IgD-negative memory B cell (primary cell): ENCODE measurements at regions not wholly inside any gene's neighbourhood (a gene's known extent, or its start where the extent isn't known, plus 50 kb on each side); places are given as distances from the start of the nearest gene placed in this dataset.

ENCODE experiments used
- H3K27ac Mint-ChIP-seq, 3 donors: one replicate each; pipeline ENCODE4 v1.8.0; 2020 to 2022; ENCODE audit warnings: mild to moderate bottlenecking in 3 of 3, mixed read lengths in 3 of 3, moderate library complexity in 1 of 3
- H3K27me3 Mint-ChIP-seq: one replicate; pipeline ENCODE4 v1.8.0; 2021; ENCODE audit warnings: mixed read lengths
- H3K36me3 Mint-ChIP-seq: one replicate; pipeline ENCODE4 v1.8.0; 2020; ENCODE audit warnings: mild to moderate bottlenecking, mixed read lengths
- H3K4me1 Mint-ChIP-seq, 3 donors: one replicate each; pipeline ENCODE4 v1.8.0; 2020 to 2022; ENCODE audit warnings: mixed read lengths in 3 of 3, mild to moderate bottlenecking in 1 of 3
- H3K4me3 Mint-ChIP-seq, 4 donors: one replicate each; pipeline ENCODE4 v1.8.0; 2020 to 2022; ENCODE audit warnings: mild to moderate bottlenecking in 4 of 4, mixed read lengths in 4 of 4, moderate library complexity in 3 of 4
- H3K9me3 Mint-ChIP-seq, 3 donors: one replicate each; pipeline ENCODE4 v1.8.0; 2020 to 2021; ENCODE audit warnings: mixed read lengths in 3 of 3, mild to moderate bottlenecking in 1 of 3

DNA sequence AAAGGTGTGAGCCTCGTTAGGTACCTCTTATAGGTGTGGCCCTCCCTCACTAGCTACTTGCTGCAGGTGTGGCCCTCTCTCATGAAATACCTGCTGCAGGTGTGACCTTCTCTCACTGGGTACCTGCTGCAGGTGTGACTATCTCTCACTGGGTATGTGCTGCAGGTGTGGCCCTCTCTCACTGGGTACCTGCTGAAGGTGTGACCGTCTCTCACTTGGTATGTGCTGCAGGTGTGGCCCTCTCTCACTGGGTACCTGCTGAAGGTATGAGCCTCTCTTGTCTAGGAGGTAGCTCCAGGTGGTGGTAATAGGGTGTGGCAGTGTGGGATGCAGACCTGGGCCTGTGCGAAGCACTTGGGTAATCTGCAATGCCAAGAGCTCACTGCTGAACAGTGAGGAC is 170.7 kb upstream of the PLPP4 start:
- peaks cover 0 to 1% (median 0%) of the 10 kb centered on the region in 3 donors for H3K4me1 Mint-ChIP-seq
- H3K9me3 Mint-ChIP-seq = peaks cover 0 to 2% (median 0%) of the 10 kb centered on the region in 3 donors
- no peaks in the 10 kb centered on the region for H3K36me3 Mint-ChIP-seq

DNA sequence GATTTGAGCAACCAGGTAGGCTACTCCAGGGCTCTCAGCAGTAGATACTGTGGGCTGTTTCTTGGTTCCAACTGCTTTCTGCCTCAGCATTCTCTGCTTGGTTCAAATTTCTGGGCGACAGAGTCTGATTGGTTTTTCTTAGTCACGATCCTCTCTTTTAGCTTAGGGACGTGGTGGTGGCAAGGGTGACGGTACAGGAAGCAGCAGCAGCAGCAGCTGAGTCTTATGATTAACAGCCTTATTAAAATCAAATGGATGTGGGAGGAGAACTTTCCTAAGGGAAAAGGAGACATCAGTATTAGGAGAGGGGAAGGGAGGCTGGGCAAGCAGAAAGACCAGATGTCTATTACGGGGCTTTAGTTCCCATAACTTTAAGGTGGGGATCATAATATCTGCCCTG is 156.5 kb upstream of the PLPP4 start:
- Mint-ChIP-seq H3K27ac (no peak overlapping the region), H3K9me3 (peaks cover 0 to 3% (median 2%) of the 10 kb centered on the region in 3 donors), H3K4me3 (no peak overlapping the region), H3K36me3 (no peaks in the 10 kb centered on the region), H3K27me3 (peaks cover 2% of the 10 kb centered on the region), H3K4me1 (no peaks in the 10 kb centered on the region)

More for the DNA sequence above, 170.7 kb upstream of the PLPP4 start:
- Mint-ChIP-seq H3K27ac (no peak overlapping the region), H3K27me3 (peaks cover 3% of the 10 kb centered on the region), H3K4me3 (no peak overlapping the region)

DNA sequence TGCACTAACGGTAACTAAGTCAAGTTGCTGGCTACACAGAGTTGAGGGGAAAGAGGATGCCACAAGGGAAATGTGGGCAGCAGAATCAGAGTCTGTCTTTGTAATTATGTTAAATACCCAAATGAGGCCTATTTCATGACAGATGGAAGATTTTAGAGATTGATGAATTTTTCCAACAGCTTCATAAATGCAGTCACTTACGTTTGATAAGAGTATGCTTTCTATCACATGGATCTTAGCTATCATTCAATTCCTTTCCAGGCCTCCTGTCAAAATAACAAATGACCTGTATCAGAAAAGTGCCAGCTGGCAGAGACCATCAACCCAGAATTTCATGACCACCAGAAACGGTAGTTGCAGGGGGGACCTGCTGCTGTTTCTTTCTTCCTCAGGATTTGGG is 148.4 kb upstream of the PLPP4 start:
- Mint-ChIP-seq H3K27ac (no peak overlapping the region), H3K36me3 (no peaks in the 10 kb centered on the region), H3K9me3 (peaks cover 0 to 2% (median 0%) of the 10 kb centered on the region in 3 donors), H3K4me3 (no peak overlapping the region), H3K4me1 (no peaks in the 10 kb centered on the region), H3K27me3 (peaks cover 2% of the 10 kb centered on the region)

DNA sequence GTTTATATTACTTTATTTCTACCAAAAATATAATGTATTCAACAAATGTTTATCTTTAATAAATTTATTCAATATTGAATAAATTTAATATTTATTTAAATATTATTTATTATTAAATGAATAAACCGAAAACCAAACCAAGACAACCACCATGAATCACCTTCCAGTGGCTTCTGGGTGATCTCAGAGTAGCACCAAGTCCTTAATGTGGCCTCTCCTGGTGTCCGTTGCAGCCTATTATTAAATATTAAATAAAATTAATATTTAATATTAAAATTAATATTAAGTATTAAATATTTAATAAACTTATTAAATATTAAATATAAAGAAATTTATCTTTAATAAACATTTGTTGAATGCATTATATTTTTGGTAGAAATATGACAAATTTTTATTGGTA is 143.3 kb upstream of the PLPP4 start:
- H3K4me1 Mint-ChIP-seq = peaks cover 0 to 2% (median 0%) of the 10 kb centered on the region in 3 donors
- no peaks in the 10 kb centered on the region for H3K9me3 Mint-ChIP-seq
- H3K36me3 Mint-ChIP-seq = no peaks in the 10 kb centered on the region
- H3K4me3 Mint-ChIP-seq = no peak overlapping the region
- H3K27ac Mint-ChIP-seq = no peak overlapping the region
- peaks cover 2% of the 10 kb centered on the region for H3K27me3 Mint-ChIP-seq

DNA sequence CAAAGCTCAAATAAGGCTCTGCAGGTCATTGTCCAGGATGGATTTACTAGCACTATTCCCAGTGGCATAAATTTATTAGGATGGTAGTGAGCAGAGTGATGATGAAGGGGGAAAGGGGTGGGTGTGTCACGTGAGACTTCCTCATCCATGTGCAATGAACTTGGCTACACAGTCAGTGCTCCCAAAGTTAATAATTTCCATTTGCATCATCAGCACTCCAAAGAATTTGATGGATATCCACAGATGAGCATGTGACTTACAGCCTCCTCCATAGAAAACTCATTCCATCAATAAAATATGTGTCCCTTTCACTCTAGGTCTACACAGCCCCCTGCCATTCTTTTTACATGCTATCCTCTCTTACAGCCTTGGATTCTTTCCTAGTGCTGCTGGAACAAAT is 142.6 kb upstream of the PLPP4 start:
- Mint-ChIP-seq H3K4me1 (peaks cover 0 to 2% (median 0%) of the 10 kb centered on the region in 3 donors), H3K4me3 (no peak overlapping the region), H3K27me3 (peaks cover 2% of the 10 kb centered on the region), H3K27ac (no peak overlapping the region), H3K36me3 (no peaks in the 10 kb centered on the region), H3K9me3 (no peaks in the 10 kb centered on the region)

DNA sequence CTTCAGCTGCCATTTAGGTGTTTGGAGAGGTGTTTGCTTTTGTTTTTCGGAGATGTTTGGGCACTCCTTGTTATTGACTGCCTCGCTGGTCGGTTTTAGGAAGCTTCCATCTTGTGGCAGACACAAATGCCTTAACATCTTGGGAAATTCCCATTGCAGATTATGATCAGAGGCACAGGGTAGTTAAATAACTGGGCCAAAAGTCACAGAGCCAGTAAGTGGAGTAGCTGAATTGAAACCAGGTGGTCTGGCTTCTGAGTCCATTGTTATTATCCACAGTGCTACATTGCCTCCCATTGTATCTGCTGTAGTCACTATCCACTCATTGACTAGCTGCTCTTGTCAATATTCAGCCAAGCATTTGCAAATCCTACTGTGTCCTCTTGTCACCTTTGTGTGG is 138.2 kb upstream of the PLPP4 start:
- H3K36me3 Mint-ChIP-seq = no peaks in the 10 kb centered on the region
- peaks cover 0 to 2% (median 0%) of the 10 kb centered on the region in 3 donors for H3K9me3 Mint-ChIP-seq
- no peak overlapping the region for H3K4me3 Mint-ChIP-seq
- peaks cover 0 to 2% (median 0%) of the 10 kb centered on the region in 3 donors for H3K4me1 Mint-ChIP-seq
- H3K27me3 Mint-ChIP-seq = peaks cover 4% of the 10 kb centered on the region
- no peak overlapping the region for H3K27ac Mint-ChIP-seq

DNA sequence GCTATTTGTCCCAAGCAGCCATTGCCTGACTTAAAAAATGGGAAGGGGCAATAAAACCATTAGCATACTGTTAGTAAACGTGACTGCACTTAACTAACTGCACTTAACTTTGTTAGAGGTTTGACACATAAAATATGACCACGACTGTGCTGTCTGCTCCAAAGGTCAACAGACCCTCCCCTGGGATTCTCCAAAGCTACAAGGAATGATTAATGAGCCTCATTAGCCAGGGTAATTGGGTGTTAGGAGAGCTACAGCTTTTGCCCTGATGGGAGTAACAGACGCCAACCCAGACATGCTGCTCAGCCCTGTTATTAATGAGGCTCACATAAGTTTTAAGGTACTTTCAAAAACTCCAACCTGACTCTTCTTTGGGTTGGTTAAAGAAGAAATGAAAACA is 129.4 kb upstream of the PLPP4 start:
- H3K4me3 Mint-ChIP-seq = no peak overlapping the region

DNA sequence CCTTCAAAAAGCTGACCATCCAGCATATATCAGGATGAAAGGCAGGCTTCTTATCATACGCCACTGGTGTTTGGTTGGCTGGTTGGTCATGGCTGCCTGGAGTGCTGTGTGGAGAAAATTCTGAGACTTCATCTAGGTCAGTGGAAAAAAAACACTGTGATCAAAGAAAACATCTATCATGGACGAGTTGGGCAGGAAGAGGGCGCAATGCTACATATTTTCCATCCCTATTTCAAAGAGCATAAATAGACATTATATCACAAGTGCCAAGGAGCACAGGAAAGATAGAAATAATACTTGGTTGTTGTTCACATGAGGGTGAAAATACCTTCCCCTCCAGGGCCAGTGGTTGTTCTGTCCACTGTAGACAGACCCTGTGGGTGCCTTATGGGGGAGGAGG is 128.4 kb upstream of the PLPP4 start:
- H3K4me3 Mint-ChIP-seq = no peak overlapping the region
- peaks cover 0 to 2% (median 0%) of the 10 kb centered on the region in 3 donors for H3K4me1 Mint-ChIP-seq

More for the DNA sequence above, 129.4 kb upstream of the PLPP4 start:
- H3K9me3 Mint-ChIP-seq = no peaks in the 10 kb centered on the region
- H3K36me3 Mint-ChIP-seq = peaks cover 1% of the 10 kb centered on the region
- H3K27ac Mint-ChIP-seq = no peak overlapping the region
- peaks cover 5% of the 10 kb centered on the region for H3K27me3 Mint-ChIP-seq
- peaks cover 0 to 2% (median 0%) of the 10 kb centered on the region in 3 donors for H3K4me1 Mint-ChIP-seq

DNA sequence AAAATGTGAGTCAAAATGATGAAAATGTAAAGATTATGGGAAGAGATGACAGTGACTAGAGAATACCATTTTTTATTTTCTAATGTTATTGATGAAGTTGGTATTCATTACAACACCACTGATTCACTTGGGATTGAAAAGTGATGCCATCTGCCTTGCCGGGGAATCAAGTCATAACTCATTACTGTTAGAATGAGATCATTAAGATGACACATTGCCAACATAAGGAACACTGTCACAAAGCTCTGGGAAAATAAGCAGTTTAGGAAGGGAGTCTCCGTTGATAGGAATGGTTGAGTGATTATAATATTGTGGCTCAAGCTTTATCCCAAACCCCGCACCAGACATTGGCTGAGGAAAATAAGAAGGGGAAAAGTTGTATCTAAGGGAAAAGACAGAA is 121.5 kb upstream of the PLPP4 start:
- Mint-ChIP-seq H3K27ac (no peak overlapping the region), H3K4me3 (no peak overlapping the region), H3K9me3 (no peaks in the 10 kb centered on the region), H3K4me1 (no peaks in the 10 kb centered on the region), H3K36me3 (no peaks in the 10 kb centered on the region), H3K27me3 (peaks cover 1% of the 10 kb centered on the region)

More for the DNA sequence above, 128.4 kb upstream of the PLPP4 start:
- no peaks in the 10 kb centered on the region for H3K9me3 Mint-ChIP-seq
- peaks cover 5% of the 10 kb centered on the region for H3K27me3 Mint-ChIP-seq
- no peak overlapping the region for H3K27ac Mint-ChIP-seq
- H3K36me3 Mint-ChIP-seq = peaks cover 1% of the 10 kb centered on the region

DNA sequence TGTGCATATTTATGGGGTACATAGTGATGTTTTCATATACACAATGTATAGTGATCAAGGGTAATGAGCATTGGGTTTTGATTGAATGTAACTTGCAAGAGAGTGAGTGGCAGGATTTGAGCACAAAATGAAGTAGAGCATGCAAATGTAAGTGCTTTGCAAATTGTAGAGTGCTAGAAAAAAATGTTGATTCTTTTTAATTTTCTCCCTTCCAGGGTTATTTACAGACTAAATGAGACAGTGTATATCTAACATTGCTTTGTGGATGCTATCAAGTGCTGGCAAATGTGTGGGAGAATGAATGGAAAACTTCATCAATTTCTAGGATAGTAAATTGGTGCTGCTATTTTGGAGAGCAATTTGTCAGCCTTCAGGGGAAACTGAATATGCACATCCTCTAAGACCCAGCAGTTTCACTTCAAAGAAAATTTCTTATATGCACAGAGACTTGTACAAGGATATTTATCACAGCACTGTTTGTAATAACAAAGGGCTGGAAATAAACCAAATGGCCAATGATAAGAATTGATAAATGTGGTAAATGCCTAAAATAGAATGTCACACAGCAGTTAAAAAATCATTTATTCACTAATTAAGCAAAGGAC is 120.6 kb upstream of the PLPP4 start:
- Mint-ChIP-seq H3K4me3 (no peak overlapping the region), H3K27me3 (peaks cover 1% of the 10 kb centered on the region)

DNA sequence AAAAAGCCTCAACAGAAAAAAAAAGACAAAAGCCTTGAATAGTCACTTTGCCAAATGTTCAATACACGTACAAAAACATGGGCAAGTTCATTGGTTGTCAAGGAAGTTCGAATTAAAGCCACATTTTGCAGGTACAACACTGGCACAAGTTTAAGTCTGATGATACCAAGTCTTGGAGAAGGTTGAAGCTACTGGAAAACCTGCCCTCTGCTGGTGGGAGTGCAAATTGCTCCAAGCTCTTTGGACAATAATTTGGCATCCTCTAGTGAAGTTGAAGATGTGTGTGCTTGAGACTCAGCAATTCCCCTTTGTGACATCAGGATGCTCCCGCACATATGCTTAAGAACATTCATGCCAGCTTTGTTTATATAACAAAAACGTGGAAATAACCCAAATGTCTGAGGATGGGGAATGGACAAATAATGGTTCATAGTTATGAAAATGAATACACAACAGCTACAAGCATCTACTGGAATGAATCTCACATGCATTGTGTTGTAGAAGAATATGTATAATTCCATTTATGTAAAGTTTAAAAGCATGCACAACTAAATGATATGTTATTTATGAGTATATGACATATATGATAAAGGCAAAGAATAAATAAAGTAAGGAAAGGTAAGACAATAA is 120.0 kb upstream of the PLPP4 start:
- no peak overlapping the region for H3K4me3 Mint-ChIP-seq
- peaks cover 1% of the 10 kb centered on the region for H3K27me3 Mint-ChIP-seq
- no peak overlapping the region for H3K27ac Mint-ChIP-seq
- H3K36me3 Mint-ChIP-seq = no peaks in the 10 kb centered on the region
- H3K9me3 Mint-ChIP-seq = no peaks in the 10 kb centered on the region
- H3K4me1 Mint-ChIP-seq = no peaks in the 10 kb centered on the region

More for the DNA sequence above, 120.6 kb upstream of the PLPP4 start:
- Mint-ChIP-seq H3K36me3 (no peaks in the 10 kb centered on the region), H3K9me3 (no peaks in the 10 kb centered on the region), H3K4me1 (no peaks in the 10 kb centered on the region), H3K27ac (no peak overlapping the region)

DNA sequence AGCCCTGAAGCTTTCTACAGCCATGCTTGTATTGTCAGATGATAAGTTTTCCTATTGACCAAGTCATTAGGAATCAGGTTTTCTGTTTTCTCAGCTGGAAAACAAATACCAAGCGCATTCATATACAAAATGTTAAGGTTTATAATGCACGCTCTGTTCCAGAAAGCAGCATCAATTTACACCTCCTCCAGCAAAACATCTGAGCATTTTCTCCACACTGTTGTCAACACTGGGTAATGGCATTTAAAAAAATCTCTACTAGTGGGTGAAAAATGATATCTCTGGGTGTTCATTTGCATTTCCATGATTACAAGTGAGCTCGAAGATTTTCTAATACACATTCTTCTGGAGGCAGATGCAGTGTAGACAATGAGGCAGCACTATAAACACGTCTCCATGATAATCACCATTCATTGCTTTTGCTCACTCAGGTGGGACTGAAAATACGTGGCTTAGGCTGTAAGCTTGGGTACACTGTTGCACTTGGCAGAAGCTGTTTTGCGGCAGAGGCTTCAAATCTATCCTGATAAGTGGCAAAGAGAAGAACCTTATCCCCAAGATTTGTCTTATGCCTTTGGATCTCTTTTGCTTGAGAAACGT is 114.8 kb upstream of the PLPP4 start:
- H3K27me3 Mint-ChIP-seq = peaks cover 5% of the 10 kb centered on the region
- no peaks in the 10 kb centered on the region for H3K9me3 Mint-ChIP-seq
- H3K27ac Mint-ChIP-seq = no peak overlapping the region
- peaks cover 0 to 1% (median 0%) of the 10 kb centered on the region in 3 donors for H3K4me1 Mint-ChIP-seq
- H3K36me3 Mint-ChIP-seq = no peaks in the 10 kb centered on the region
- no peak overlapping the region for H3K4me3 Mint-ChIP-seq

DNA sequence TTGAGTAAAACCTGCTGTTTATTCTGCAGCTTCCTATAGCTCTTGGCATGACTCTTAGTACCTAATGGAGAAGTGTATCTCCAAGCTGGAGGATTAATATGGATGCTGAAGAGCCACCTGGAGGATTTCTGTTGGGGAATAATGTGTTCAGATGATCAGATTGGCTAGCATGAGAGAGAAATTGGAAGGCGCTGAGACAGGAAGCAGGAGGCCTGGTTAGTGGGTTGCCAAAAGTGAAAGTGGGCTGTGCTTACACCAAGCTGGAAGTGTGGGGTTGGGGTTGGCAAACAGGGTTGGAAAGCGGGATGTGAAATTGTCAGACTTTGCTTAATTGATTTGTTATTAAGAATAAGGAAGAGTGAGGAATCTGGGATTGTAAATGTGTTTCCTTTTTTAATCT is 111.8 kb upstream of the PLPP4 start:
- Mint-ChIP-seq H3K27ac (no peak overlapping the region), H3K9me3 (no peaks in the 10 kb centered on the region), H3K4me1 (peaks cover 0 to 1% (median 0%) of the 10 kb centered on the region in 3 donors), H3K36me3 (no peaks in the 10 kb centered on the region), H3K4me3 (no peak overlapping the region), H3K27me3 (peaks cover 4% of the 10 kb centered on the region)

DNA sequence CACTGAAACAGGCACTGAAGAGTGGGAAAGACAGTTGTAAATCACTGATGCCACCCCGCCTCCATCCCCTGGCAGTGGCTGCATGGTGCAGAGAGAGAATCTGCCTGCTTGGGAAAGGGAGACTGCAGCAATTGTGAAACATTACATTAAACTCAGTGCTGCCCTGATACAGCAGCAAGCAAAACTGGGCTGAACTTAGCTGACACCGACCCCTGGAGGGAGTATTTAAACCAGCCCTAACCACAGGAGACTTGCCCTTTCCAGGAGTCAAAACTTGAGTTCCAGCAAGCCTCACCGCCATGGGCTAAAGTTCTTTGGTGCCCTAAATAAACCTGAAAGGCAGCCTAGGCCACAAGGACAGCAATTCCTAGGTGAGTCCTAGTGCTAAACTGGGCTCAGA is 109.4 kb upstream of the PLPP4 start:
- H3K27ac Mint-ChIP-seq = no peak overlapping the region
- H3K4me1 Mint-ChIP-seq = peaks cover 0 to 1% (median 0%) of the 10 kb centered on the region in 3 donors
- no peaks in the 10 kb centered on the region for H3K9me3 Mint-ChIP-seq
- peaks cover 4% of the 10 kb centered on the region for H3K27me3 Mint-ChIP-seq
- no peak overlapping the region for H3K4me3 Mint-ChIP-seq
- H3K36me3 Mint-ChIP-seq = no peaks in the 10 kb centered on the region

DNA sequence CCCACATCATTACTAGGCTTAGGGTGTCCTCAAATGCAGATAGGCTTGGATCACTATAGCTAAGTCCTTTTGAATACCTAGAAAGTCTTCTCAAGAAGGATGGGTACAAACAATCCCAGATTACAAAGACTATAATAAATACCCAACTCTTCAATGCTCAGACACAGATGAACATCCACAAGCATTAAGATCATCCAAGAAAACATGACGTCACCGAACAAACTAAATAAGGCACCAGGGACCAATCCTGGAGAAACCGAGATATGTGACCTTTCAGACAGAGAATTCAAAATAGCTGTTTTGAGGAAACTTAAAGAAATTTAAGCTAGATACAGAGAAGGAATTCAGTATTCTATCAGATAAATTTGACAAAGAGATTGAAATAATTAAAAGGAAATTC is 108.0 kb upstream of the PLPP4 start:
- Mint-ChIP-seq H3K36me3 (no peaks in the 10 kb centered on the region), H3K4me1 (no peaks in the 10 kb centered on the region), H3K27me3 (peaks cover 4% of the 10 kb centered on the region), H3K4me3 (no peak overlapping the region), H3K27ac (no peak overlapping the region), H3K9me3 (peaks cover 0 to 11% (median 0%) of the 10 kb centered on the region in 3 donors)

DNA sequence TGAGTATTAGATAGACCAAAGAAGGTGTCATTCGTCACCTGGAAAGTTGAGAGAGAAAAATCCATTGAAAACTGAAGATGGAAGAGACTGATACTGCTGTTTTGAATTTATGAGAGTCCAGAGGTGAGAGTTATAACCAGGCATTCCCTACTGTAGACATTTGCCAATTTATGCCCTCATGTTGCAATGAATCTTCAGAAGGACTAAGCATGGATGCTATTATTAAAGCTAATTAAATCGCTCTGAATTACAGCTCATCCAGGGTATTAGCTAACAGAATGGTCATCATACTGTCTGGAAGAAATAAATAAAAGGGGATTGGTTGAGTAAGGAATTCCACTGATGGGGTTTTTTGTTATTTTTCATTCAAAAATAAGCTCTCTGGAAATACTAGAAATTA is 101.6 kb upstream of the PLPP4 start:
- Mint-ChIP-seq H3K27ac (no peak overlapping the region), H3K4me3 (no peak overlapping the region), H3K9me3 (peaks cover 0 to 12% (median 2%) of the 10 kb centered on the region in 3 donors), H3K4me1 (no peaks in the 10 kb centered on the region), H3K27me3 (no peaks in the 10 kb centered on the region), H3K36me3 (no peaks in the 10 kb centered on the region)
